ENCODE measurements at regions not wholly inside any gene's neighbourhood (a gene's known extent, or its start where the extent isn't known, plus 50 kb on each side); places are given as distances from the start of the nearest gene placed in this dataset.

DNA sequence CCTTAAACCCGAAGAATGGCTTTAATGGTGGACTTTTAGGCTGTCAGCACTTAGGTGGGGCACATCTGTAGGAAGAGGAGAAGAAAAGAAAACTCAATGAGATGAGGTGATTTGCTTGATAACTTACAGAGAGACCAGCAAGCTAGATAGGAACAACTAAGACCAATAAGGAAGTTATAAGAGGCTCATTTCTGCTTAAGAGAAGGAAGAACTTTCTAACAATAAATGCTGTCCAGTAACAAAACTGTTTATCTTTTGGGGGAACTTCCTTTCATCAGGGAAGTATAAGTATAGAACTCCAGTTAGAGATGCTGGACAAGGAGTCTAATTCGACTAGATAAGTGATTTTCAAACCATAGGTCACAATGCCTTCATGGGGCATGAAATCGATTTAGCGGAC lies 107.2 kb upstream of the SIRPA start:
- TF ChIP-seq, protein P1, sequence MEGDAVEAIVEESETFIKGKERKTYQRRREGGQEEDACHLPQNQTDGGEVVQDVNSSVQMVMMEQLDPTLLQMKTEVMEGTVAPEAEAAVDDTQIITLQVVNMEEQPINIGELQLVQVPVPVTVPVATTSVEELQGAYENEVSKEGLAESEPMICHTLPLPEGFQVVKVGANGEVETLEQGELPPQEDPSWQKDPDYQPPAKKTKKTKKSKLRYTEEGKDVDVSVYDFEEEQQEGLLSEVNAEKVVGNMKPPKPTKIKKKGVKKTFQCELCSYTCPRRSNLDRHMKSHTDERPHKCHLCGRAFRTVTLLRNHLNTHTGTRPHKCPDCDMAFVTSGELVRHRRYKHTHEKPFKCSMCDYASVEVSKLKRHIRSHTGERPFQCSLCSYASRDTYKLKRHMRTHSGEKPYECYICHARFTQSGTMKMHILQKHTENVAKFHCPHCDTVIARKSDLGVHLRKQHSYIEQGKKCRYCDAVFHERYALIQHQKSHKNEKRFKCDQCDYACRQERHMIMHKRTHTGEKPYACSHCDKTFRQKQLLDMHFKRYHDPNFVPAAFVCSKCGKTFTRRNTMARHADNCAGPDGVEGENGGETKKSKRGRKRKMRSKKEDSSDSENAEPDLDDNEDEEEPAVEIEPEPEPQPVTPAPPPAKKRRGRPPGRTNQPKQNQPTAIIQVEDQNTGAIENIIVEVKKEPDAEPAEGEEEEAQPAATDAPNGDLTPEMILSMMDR (IDR thresholded peaks at IDR 0.05): no peak
- TF ChIP-seq EP300 (IDR thresholded peaks at IDR 0.05) (no peak), POLR2AphosphoS5 (IDR thresholded peaks at IDR 0.05) (no peak)
